Stomach (tissue), 8 donors: ENCODE measurements at regions not wholly inside any gene's neighbourhood (a gene's known extent, or its start where the extent isn't known, plus 50 kb on each side); places are given as distances from the start of the nearest gene placed in this dataset.

Experiments used
- DNase-seq, 2 donors: peaks; one replicate each; pipeline versions ENCODE4 v3.0.0 to v3.0.0-alpha.2; 2013 to 2019
- H3K27ac ChIP-seq, 5 donors: fragments of 200-600 bp in 4 of 5; sonication (generic) in 4 of 5; one replicate each; pipeline ENCODE4 v1.5.1; 2013 to 2019; ENCODE audit warnings: mild to moderate bottlenecking in 1 of 5, moderate library complexity in 1 of 5
- H3K27me3 ChIP-seq, 3 donors: fragments of 200-600 bp; sonication (generic); one replicate each; pipeline ENCODE4 v1.5.1; 2017 to 2019; ENCODE audit warnings: mixed run types in 1 of 3
- H3K36me3 ChIP-seq, 4 donors: fragments of 200-600 bp; sonication (generic); 1 replicate in 3 of 4; 2 replicates in 1 of 4; pipeline ENCODE4 v1.5.1; 2016 to 2019
- H3K4me1 ChIP-seq, 4 donors: fragments of 200-600 bp; sonication (generic); one replicate each; pipeline ENCODE4 v1.5.1; 2016 to 2019
- H3K4me3 ChIP-seq, 4 donors: fragments of 200-600 bp; sonication (generic) in 3 of 4; one replicate each; pipeline ENCODE4 v1.5.1; 2016 to 2019; ENCODE audit warnings: mild to moderate bottlenecking in 1 of 4
- H3K9me3 ChIP-seq, 4 donors: fragments of 200-600 bp; sonication (generic); one replicate each; pipeline ENCODE4 v1.5.1; 2016 to 2019
- CTCF ChIP-seq, 7 experiments: fragments of 450-650 bp in 4 of 7; fragments of 200-600 bp in 3 of 7; sonication (generic) in 3 of 7; IDR thresholded peaks; one replicate each; pipeline ENCODE4 v1.5.1; 2016 to 2019; ENCODE audit warnings: antibody characterized with exemption in 7 of 7, control low read depth in 2 of 7, mild to moderate bottlenecking in 1 of 7
- EP300 ChIP-seq: sonication (generic); formaldehyde crosslinking; IDR thresholded peaks from one replicate; pipeline ENCODE4 v1.6.1; 2017; ENCODE audit warnings: antibody characterized with exemption
- POLR2A ChIP-seq, 4 donors: fragments of 450-650 bp; IDR thresholded peaks; one replicate each; pipeline ENCODE4 v1.6.1; 2016; ENCODE audit warnings: antibody characterized with exemption in 4 of 4, control low read depth in 2 of 4, mild to moderate bottlenecking in 1 of 4, moderate library complexity in 1 of 4
- POLR2AphosphoS5 ChIP-seq, 3 donors: sonication (generic); formaldehyde crosslinking; IDR thresholded peaks; one replicate each; pipeline ENCODE4 v1.6.1; 2016; ENCODE audit warnings: antibody characterized with exemption in 3 of 3
- WGBS, 5 donors: extraction: QIAGEN DNeasy Blood & Tissue Kit in 3 of 5; methylation state at CpG; one replicate each; pipeline versions ENCODE4 v1.1.5 to v1.1.7; 2013 to 2018; 5-methylcytosine and 5-hydroxymethylcytosine counted together
- intact Hi-C: fragments of 100-400 bp; cut with DNase I; formaldehyde crosslinking; loops from one replicate; pipeline ENCODE4 v1.15.1; 2023; ENCODE audit warnings: low total_unique reads
- donor health status: healthy with polysubstance abuse.
- donor health status: Bipolar disorder and iron deficiency.
- donor health status: healthy.

GRCh38 chr11:91538065-91538464 is 686.6 kb upstream of the FAT3 start:
- TF ChIP-seq CTCF (IDR thresholded peaks at IDR 0.05) (no peak), EP300 (no peak), POLR2A (IDR thresholded peaks at IDR 0.05) (no peak), POLR2AphosphoS5 (IDR thresholded peaks at IDR 0.05) (no peak)
- Histone ChIP-seq H3K36me3 (no peaks in the 10 kb centered on the region), H3K27me3 (no peaks in the 10 kb centered on the region), H3K4me3 (no peak overlapping the region), H3K27ac (no peak overlapping the region), H3K9me3 (peaks cover 0 to 10% (median 0%) of the 10 kb centered on the region in 4 donors), H3K4me1 (no peaks in the 10 kb centered on the region)
- DNase-seq, result no peak
- intact Hi-C loops, result no loop called here

GRCh38 chr11:91536366-91536765 is 688.3 kb upstream of the FAT3 start:
- DNase-seq, result no peak
- Histone ChIP-seq H3K27ac (no peak overlapping the region), H3K4me3 (no peak overlapping the region), H3K4me1 (no peaks in the 10 kb centered on the region), H3K27me3 (no peaks in the 10 kb centered on the region), H3K36me3 (no peaks in the 10 kb centered on the region), H3K9me3 (peaks cover 0 to 10% (median 0%) of the 10 kb centered on the region in 4 donors)
- intact Hi-C loops, result no loop called here
- 64 to 81% (median 74%) methylated on average over 1 of the region's 1 CpG for WGBS, 5 donors
- TF ChIP-seq POLR2AphosphoS5 (IDR thresholded peaks at IDR 0.05) (no peak), POLR2A (IDR thresholded peaks at IDR 0.05) (no peak), CTCF (IDR thresholded peaks at IDR 0.05) (no peak), EP300 (no peak)

GRCh38 chr11:91528965-91529364 is 695.7 kb upstream of the FAT3 start:
- intact Hi-C loops, result no loop called here
- Histone ChIP-seq H3K4me3 (no peak overlapping the region), H3K9me3 (peaks cover 0 to 16% (median 3%) of the 10 kb centered on the region in 4 donors), H3K36me3 (no peaks in the 10 kb centered on the region), H3K4me1 (no peaks in the 10 kb centered on the region), H3K27ac (no peak overlapping the region), H3K27me3 (no peaks in the 10 kb centered on the region)
- DNase-seq, result no peak
- TF ChIP-seq POLR2A (IDR thresholded peaks at IDR 0.05), result no peak
- TF ChIP-seq CTCF (IDR thresholded peaks at IDR 0.05), result no peak
- TF ChIP-seq POLR2AphosphoS5 (IDR thresholded peaks at IDR 0.05), result no peak
- TF ChIP-seq EP300, result no peak
- whole genome bisulfite sequencing, 5 donors, result 91 to 95% (median 95%) methylated on average over 1 of the region's 1 CpG

- H3K9me3 ChIP-seq, result peaks cover 0 to 16% (median 3%) of the 10 kb centered on the region in 4 donors
- no peaks in the 10 kb centered on the region for H3K4me1 ChIP-seq
- WGBS, 5 donors, result 75 to 92% (median 81%) methylated on average over 4 of the region's 4 CpGs
- H3K36me3 ChIP-seq, result no peaks in the 10 kb centered on the region
- no peak overlapping the region for H3K4me3 ChIP-seq
- DNase-seq, result no peak
- H3K27me3 ChIP-seq, result no peaks in the 10 kb centered on the region
- intact Hi-C loops, result no loop called here
- no peak for TF ChIP-seq CTCF (IDR thresholded peaks at IDR 0.05)
- no peak for TF ChIP-seq POLR2AphosphoS5 (IDR thresholded peaks at IDR 0.05)
- no peak for TF ChIP-seq EP300
- no peak for TF ChIP-seq POLR2A (IDR thresholded peaks at IDR 0.05)
- no peak overlapping the region for H3K27ac ChIP-seq
Observed at GRCh38 chr11:91527380-91528030, 697.1 kb upstream of the FAT3 start.
